ENCODE measurements at regions not wholly inside any gene's neighbourhood (a gene's known extent, or its start where the extent isn't known, plus 50 kb on each side); places are given as distances from the start of the nearest gene placed in this dataset.

DNA sequence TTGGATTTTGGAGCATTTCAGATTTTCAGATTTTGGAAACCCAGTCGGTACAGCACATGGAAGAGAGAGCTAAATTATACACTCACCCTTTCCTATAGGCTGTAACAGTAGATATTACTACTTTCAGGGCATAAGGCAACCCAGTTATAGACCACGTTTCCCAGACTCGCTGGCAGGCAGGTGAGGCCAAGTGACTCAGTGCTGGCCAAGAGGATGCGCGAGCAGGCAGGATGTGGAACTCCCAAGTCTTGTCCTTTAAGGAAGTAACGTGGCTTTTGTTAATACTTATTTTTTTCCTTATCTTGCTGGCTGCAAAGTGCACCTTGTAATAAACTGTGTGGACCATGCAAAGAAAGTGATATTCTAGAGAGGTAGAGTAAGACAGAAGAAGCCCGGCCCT, 1160.1 kb downstream of the GATA3 start:
- 65 to 72% methylated on average over 7 of the region's 7 CpGs for WGBS, 2 donors
- intact Hi-C loops (cut with DNase I) = loop anchor here in 1 of 3 donors (10.0 kb wide), 1 partner anchor 1350 kb away; no protein-coding TSS in a partner anchor
- FAIRE-seq = no peak

DNA sequence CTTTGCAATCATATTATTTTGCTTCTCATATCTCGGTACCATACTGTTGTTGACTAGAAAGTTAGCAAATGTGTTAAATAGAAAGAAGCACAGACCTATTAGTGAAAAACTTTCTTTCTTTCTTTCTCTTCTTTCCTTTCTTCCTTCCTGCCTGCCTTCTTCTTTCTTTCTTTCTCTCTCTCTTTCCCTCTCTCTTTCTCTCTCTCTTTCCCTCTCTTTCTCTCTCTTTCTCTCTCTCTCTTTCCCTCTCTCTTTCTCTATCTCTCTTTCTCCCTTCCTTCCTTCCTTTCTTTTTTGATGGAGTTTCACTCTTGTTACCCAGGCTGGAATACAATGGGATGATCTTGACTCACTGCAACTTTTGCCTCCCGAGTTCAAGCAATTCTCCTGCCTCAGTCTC, 1160.6 kb downstream of the GATA3 start:
- ATAC-seq (no peak), DNase-seq (no peak), FAIRE-seq (no peak)
- no peaks in the 10 kb centered on the region for H3K36me3 ChIP-seq
- no peak overlapping the region for H3K4me3 ChIP-seq
- H3K27me3 ChIP-seq = peaks cover 0 to 8% (median 0%) of the 10 kb centered on the region in 4 donors
- H3K4me1 ChIP-seq = no peaks in the 10 kb centered on the region
- no peak overlapping the region for H3K27ac ChIP-seq
- 60 to 77% methylated on average over 2 of the region's 2 CpGs for WGBS, 2 donors
- no peaks in the 10 kb centered on the region for H3K9me3 ChIP-seq
- no peak for TF ChIP-seq CTCF (IDR thresholded peaks at IDR 0.05)
- intact Hi-C loops (cut with DNase I) = loop anchor here in 1 of 3 donors (10.0 kb wide), 1 partner anchor 1350 kb away; no protein-coding TSS in a partner anchor

More for the DNA sequence above, 1160.1 kb downstream of the GATA3 start:
- Histone ChIP-seq H3K4me1 (no peaks in the 10 kb centered on the region), H3K27me3 (peaks cover 0 to 13% (median 0%) of the 10 kb centered on the region in 4 donors), H3K4me3 (no peak overlapping the region), H3K9me3 (no peaks in the 10 kb centered on the region), H3K36me3 (no peaks in the 10 kb centered on the region), H3K27ac (no peak overlapping the region)
- no peak for TF ChIP-seq CTCF (IDR thresholded peaks at IDR 0.05)
- DNase-seq (no peak), ATAC-seq (no peak)

- Histone ChIP-seq H3K27ac (no peak overlapping the region), H3K4me3 (no peak overlapping the region), H3K36me3 (no peaks in the 10 kb centered on the region), H3K4me1 (no peaks in the 10 kb centered on the region), H3K9me3 (no peaks in the 10 kb centered on the region), H3K27me3 (no peaks in the 10 kb centered on the region)
- no peak for DNase-seq
- no peak for ATAC-seq
- TF ChIP-seq CTCF (IDR thresholded peaks at IDR 0.05) = no peak
- intact Hi-C loops (cut with DNase I) = loop anchor here in 1 of 3 donors (10.0 kb wide), 1 partner anchor 1355 kb away; no protein-coding TSS in a partner anchor
- no peak for FAIRE-seq
- 44 to 48% methylated on average over 4 of the region's 4 CpGs for WGBS, 2 donors
These were observed 1165.4 kb downstream of the GATA3 start for GRCh38 chr10:9219860-9220259.

DNA sequence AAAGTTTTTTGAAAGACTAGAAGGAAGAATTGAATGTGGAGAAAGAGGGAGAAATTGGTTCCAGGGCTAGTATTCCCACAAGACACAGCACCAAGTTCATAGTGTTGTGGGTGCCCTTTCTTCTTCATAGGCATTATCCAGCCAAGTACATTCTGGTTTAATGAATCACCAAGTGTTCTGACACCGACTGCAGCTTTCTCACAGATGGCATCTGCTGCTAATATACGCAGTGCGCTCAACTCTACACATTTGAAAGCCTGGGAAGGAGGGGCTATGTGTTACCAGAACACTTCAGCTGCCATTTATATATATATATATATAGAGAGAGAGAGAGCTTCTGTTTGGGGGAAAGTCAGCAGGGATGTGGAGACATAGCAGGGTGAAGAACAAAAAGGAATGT, 1168.4 kb downstream of the GATA3 start:
- DNase-seq (no peak), FAIRE-seq (no peak)
- WGBS, 2 donors = 57 to 63% methylated on average over 3 of the region's 3 CpGs

More for the DNA sequence above, 1168.4 kb downstream of the GATA3 start:
- TF ChIP-seq CTCF (IDR thresholded peaks at IDR 0.05) = no peak
- ATAC-seq = no peak
- Histone ChIP-seq H3K27me3 (no peaks in the 10 kb centered on the region), H3K9me3 (no peaks in the 10 kb centered on the region), H3K36me3 (no peaks in the 10 kb centered on the region), H3K4me3 (no peak overlapping the region), H3K4me1 (no peaks in the 10 kb centered on the region), H3K27ac (no peak overlapping the region)
- intact Hi-C loops (cut with DNase I) = no loop called here
